UCSD-AML1 (cell line): ENCODE measurements at regions not wholly inside any gene's neighbourhood (a gene's known extent, or its start where the extent isn't known, plus 50 kb on each side); places are given as distances from the start of the nearest gene placed in this dataset.
"Not testable (repeated sequence)": the region's sequence is repeated elsewhere in the genome, so short reads cannot be mapped to it uniquely, and the experiment has no call there.

Experiments used
- DNase-seq: peaks from one replicate; lab custom pipeline; 2025; ENCODE audit not compliant: unreplicated experiment; lab: John Stamatoyannopoulos, UW

DNA sequence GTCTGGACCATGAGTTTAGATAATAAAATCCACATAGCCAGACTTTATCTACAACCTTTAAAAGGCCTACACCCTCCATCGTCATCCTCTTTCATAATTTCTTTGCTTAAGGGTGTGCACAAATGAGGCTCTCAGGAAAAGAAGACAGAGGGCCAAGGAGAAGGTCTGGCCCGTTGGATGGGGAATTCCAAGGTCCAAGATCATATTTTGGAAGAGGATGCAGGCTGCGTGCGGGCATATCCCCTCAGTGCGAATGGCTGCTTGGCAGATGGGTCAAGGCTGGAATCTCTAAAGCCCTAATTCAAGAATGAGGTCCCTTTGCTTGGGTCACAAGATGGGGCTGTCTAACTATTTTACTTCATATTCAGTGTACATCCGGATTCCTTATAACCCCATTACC, 782.2 kb upstream of the NCAM2 start:
- DNase-seq: no peak

DNA sequence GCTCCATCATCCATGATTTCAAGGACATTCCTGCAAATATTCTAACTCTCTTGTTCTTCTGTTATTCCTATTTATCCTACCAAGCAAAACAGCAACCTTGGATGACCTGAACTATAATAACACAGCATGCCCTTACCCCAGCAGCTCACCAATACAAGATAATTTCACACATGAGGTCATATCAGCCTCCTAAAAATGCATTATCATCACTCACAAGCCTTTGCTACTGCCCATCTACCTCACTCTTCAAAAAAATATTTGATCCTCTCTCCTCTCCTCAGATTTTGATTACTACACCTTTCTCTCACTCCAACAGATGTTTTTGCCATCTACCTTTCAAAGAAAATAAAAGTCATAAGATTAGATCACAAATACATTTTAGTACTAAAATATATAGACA, 777.6 kb upstream of the NCAM2 start:
- no peak for DNase-seq

DNA sequence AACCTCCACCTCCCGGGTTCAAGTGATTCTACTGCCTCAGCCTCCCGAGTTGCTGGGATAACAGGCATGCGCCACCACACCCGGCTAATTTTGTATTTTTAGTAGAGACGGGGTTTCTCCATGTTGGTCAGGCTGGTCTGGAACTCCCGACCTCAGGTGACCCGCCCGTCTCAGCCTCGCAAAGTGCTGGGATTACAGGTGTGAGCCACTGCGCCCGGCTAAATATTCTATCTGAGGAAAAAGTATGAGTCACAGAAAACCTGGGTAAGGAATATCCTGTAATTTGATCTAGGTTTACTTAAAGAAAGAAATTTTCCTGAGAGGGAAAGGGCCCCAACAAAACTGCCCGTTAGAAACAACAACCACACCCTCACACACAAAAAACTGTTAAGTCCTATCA, 776.2 kb upstream of the NCAM2 start:
- DNase-seq: not testable (repeated sequence)

DNA sequence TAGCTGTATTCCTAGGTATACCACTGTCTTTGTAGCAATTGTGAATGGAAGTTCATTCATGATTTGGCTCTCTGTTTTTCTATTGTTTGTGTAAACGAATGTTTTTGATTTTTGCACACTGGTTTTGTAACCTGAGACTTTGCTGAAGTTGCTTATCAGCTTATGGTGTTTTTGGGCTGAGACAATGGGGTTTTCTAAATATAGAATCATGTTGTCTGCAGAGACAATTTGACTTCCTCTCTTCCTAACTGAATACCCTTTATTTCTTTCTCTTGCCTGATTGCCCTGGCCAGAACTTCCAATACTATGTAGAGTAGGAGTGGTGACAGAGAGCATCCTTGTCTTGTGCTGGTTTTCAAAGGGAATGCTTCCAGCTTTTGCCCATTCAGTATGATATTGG, 761.6 kb upstream of the NCAM2 start:
- not testable (repeated sequence) for DNase-seq

DNA sequence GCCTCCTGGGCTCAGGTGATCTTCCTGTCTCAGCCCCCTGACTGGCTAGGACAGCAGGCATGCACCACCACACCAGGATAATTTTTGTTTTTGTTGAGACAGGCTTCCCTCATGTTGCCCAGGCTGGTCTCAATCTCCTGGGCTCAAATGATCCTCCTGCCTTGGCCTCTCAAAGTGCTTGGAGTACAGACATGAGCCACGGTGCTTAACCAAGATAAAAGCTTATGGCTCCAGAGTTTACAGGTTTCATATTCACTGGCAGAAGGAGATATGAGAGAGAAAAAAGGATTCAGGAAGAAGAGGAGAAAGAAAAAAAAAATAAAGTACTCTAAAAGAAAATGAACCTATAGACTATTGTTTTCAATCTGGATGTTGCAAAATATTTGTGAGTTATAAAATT, 748.8 kb upstream of the NCAM2 start:
- DNase-seq: no peak

DNA sequence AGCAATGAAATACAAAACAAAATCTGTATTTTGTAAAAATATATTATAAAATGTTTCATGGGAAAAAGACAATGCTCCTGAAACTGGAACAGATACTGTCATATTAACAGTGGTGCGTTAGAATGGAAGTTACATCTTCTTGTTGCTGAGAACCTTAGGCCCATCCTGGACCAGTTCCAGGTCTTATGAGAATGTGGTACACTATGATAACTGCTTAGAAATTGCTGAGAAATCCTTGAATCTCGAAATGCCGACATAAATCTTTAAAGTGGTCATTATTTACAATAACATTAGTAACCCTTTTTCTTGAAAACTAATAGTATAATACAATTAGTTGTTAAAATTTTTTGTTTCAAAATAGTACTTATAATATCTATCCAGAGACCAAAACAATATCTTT, 747.9 kb upstream of the NCAM2 start:
- DNase-seq: no peak

DNA sequence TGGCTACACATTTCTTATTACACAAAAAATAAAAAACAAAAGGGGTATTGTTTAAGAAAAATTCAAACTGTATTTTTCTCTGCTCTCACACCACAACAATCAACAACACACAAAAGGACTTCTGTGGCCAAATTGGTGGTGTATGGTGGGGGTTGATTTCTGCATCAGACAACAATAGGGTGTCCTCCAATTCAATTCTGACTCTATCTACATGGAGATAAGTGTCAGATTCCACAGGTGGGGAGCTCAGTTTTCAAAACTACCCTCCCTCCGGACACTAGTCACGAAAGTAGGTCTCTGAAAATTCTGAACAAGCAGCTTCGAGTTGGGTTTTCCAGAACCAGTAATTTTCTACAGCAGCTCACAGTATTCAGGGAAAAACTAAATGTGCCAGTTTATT, 744.9 kb upstream of the NCAM2 start:
- no peak for DNase-seq

DNA sequence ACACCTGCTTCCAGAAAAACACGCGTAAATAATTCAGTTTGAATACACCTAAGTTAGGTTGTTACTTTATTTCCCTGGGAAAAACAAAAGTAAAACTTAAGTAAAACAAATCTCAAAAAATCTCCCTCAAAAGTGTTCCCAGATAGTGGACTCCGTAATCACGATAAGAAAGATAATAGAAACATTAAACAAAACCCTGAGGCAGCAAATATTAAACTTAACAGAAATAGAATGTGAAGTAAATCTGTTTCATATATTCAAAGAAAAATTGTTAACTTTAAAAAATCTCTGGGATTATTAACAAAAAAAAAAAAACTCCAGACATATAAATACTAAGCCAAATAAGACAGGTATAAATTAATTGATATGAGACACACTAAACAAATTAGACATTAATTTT, 743.2 kb upstream of the NCAM2 start:
- DNase-seq: no peak

DNA sequence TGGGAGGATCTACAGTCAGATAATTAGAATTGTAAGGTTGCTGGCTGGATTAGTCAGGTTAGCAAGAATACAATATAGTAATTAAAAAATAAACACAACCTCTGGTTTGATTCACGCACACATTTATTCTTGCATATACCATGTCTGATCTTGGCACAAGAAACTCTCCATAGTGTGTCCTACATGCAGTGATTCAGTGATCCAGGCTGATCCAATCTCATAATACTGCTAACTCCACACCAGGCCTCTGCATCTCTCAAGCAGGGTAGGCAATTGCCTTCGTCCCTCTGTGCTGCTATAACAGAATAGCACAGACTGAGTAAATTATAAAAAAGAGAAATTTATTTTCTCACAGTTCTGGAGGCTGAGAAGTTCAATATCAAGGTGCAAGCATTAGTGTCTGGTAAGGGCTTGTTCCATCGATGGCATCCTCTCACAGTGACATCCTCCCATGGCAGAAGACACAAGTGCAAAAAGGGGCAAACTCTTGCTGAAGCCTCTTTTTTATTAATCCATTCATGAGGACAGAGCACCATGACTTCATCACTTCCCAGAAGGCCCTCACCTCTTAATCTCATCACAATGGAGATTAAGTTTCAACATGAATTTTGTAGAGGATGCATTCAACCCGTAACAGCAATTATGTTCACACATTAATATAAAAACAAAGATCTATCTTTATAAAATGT, 741.0 kb upstream of the NCAM2 start:
- no peak for DNase-seq

DNA sequence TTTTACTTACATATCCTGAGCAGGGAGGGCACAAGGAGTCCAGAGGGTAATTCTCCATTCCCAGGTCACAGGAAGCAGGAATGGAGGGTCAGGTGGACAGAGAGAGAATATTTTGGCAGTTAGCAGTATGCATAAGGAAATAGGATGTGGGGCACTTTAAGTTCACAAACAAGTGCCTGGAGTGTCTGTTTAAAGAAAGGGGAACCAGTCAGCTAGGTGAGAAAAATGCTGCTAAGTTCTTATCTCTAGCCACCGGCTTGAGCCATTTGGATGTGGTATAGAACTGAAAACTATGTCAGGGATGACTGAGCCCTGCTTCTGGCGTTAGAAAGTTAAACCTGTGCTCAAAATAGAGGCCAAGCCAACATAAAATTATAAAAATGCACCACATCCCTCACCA, 739.7 kb upstream of the NCAM2 start:
- DNase-seq: peak; percentile 42

DNA sequence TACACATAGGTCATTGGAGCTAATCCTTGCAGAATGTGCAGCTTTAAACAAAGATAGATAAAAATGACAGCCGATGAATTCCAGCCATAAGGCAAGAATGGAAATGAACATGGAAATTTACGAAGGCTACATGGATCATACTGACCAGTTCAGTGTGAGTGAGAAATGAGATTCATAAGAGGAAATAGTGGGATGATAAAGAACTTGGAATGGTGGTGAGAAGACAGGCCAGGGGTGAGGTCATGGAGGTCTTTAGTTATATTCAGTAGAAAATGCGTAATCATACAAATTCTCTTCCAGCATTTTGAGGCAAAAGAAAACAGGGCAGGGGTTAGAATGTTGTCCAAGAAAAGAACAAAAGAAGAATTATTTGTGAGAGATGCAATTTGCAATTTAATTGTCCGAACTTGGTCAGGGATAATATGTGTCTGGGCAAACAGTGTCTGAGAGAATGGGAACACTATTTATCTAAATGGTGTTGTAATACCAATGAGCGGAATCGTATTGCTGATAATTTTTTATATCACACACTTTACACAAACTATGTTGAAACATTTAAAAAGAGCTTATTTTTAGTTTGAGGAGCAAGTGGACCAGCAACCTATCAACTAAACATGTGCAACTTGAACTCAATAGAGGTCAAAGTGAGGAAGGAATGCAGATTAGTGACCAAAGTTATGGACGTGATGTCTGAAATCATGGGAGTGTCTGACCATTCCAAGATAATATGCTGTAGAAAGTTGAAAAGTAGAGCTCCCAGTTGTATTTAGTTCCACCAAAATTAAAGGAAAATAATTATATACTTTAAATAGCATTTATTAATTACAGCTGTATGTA, 739.0 kb upstream of the NCAM2 start:
- DNase-seq: no peak

DNA sequence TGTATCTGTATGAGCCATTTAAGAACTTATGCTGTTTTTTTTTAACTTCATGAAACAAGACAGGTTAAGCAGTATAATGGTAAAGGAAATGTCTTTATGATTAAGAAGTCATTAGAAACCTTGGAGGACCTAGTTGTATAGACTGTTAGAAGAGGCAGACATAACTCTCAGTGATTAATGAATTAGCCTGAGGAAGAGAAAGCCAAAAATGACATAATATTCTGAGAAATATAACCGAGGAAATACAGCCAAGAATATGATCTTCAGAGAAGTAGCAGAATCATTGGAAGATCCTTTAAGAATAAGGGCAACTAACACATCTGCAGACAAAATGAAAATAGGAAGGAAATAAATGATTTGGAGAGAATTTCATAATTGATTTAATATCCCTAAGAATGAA, 738.1 kb upstream of the NCAM2 start:
- no peak for DNase-seq

DNA sequence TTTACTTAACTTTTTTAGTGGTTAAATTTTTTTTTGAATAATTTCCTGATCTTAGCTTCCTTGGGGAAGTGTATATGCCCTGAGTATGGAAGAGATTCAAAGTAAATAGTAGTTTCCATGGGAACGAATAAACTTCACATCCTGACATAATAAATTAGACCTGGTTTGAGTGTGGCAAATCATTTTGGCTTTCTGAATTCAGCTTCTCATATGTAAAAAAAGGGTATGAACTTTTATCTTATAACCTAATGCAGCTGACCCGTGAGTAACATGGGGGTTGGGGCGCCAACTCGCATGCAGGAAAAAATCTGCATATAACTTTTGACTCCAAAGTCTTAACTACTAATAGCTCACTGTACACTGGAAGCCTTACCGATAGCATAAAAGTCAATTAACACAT, 736.8 kb upstream of the NCAM2 start:
- no peak for DNase-seq

DNA sequence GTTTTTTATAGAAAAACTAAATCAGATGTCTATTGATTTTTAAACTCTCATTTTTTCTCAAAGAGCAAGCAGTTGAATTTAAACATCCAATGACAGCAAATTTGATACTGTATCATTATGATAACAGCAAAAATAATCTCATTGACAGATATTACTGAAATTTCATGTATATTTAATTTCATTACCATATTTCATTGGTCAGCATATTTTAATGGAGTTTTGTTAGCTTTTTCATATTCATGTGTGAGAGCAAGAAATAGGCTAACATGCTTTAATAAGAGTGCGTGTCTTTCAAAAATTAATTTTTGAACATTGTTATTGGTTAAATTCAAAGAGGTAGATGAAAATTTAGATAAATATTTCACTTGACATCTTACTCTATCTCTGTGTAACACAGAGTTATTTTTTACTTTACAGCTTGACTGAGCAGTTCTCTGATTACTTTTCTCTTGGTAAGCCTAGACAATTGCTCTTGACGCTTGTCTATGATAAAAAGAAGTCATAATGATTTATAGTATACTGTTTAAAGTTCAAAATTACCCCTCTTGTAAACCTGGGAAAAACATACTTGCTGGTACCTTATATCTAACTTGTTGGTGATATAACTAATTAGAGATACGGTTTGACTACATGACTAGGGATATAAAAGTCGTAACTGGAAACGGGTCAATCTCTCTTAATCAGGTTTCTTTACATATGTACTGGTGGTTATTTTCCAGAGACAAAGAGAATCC, 732.3 kb upstream of the NCAM2 start:
- no peak for DNase-seq

DNA sequence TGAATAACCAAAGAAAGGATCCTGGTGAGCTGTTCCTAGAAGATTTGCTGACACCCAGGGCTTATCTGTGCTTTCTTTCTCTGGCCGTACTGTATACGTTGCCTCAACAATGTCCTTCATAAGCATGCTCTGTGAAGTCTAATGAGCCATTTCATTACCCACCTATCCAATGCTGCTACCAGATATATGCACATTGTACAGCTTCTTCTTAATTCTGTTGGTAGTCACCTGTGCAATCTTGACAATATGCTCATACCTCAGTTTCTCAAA, 731.8 kb upstream of the NCAM2 start:
- DNase-seq: no peak

DNA sequence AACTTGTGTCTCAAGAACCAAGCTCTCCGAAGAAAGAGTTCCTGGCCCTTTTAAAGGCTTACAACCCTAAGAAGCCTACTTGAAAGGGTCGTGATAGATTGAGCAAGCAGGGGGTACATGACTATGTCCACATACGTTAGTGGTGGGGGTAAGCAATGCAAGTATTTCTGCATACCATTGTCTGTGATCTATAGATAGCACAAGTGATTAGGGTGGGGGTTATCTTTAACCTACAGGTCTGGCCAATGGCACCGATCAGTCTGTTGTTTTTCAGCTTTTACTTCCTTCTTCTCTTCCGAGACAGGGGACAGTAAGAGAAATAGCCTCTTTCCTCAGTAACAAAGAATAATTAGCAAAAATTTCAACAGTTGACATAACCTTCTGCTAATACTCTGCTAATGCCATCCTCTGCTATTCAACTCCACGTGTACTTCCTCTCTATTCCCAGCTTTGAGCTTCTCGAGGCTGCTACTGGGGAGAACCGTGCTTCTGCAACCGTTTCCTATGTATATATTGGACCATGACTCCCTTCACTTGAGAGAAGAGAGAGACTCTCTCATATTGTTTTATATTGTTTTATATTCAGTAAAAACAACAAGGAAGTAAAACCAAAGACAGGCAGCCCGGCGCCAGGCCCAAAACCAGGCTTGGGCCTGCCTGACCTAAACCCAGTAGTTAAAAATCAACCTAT, 727.7 kb upstream of the NCAM2 start:
- no peak for DNase-seq

DNA sequence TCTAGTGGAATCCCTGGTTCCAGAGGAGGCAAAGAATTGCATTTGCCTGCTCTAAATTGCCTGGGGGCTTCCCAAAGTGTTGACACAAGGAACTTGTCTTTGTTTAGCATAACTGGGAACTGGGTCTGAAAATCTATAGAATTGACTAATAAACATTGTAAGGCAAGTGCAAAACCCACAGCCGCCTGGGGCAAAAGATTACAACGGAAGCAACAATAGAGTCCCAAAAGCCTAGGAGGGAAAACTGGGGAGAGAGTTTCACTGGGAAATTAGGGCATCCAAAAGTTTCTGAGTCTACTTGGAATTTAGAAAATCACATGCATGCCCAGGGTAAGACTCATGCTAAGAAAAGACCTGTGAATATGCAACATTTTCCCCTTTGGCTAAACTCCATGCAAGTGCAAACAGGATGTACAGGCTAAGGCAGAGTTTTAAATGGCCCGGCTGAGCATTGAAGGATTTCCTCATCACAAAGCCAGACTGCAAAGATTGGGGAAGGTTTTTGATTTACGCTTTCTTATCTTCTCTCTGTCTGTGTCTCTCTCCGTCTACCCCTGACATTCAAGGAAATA, 725.3 kb upstream of the NCAM2 start:
- DNase-seq: no peak

DNA sequence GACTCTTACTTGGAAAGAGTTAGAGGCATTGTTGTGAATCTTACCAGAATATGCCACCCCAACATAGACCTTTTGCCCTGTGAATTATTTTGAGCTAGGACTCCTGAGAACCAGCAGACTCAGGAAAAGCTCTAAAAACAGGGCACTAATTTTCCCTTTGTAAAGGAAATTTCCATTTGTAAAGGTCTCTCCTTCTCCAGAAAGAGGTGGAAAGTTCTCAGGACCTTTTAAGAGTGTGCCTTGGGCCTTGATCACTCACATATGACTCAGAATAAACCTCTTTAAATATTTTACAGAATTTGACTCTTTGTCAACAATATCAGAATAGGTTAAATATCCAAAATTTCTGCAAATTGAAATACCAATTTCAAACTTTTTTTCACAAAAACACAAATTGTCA, 721.8 kb upstream of the NCAM2 start:
- no peak for DNase-seq

DNA sequence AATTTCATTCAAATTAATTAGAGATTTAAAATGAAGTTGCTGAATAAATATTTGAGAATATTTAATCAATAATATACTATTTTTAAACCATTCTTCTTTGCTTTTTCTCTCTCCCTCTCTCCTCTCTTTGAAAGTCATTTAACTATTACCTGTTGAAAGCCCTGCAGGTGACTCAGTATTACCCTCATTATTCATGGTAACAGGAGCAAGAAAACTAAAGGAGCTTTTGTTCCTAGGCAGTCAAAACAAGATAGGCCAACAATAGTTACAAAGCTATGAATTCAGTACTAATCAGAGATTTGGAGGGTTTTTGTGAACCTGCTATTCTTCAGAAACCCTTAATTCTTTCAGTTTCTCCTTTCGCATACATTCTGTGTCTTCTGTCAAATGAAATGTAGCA, 721.3 kb upstream of the NCAM2 start:
- DNase-seq: no peak

DNA sequence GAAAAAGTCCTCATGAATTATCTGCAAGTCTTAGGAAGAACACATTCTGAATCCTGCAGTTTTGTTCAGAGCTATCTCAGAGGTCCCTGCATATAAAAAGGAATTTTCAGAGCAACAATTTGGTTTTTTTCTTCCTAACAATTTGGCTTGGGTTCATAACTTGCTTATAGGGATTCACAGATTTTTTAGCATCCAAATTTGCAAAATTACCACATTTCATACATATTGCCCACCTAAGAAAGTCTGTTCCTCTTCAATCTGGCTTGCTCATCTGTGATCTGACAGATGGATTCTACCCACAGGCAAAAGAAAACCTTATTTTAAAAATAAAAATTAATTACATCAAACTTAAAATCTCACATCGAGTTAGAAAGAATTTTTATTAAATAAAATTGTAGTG, 714.4 kb upstream of the NCAM2 start:
- DNase-seq: no peak

DNA sequence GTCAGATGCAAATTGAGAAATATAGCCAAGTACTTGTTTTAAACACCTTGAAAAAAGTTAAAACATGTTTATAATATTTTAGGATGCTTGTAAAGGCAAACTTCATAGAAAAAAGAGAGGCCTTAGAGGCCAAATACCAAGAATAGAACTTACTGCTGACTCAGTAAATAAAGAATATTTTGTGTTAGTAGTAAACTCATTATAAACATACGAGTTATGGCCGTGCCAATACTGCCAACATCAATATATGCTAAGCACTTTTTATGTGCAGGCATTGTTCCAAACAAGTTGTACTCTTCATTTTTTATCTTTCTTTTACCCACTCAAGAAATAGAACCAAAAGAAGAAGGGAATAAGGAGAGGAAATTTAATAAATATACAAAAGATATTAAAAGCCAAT, 705.9 kb upstream of the NCAM2 start:
- DNase-seq: no peak
